Hematopoietic multipotent progenitor cell (in vitro differentiated cells): ENCODE measurements at regions not wholly inside any gene's neighbourhood (a gene's known extent, or its start where the extent isn't known, plus 50 kb on each side); places are given as distances from the start of the nearest gene placed in this dataset.

Source experiments
- DNase-seq, 3 donors: peaks; one replicate each; pipeline ENCODE4 v3.0.0-alpha.2; 2011 to 2015; ENCODE audit warnings: low read depth in 2 of 3, low spot score in 2 of 3

DNA sequence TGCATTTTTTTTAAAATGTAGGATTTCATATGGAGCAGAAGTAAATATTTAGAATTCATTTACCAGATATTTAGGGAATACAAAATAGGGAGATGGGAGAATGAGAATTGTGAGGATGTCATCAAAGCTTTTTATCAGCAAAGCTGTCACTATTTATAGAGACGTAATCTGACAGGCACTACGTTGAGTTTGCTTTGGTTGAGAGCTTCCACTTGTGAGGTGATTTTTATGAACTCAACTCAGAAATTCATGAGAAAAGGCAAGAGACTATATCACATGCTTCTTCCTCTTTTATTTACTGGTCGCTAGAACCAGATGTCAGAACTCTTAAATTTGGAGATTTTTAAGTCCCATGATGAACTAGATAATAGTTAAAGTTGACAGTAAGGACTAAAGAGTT is 211.2 kb downstream of the GBA3 start:
- DNase-seq = peak in 1 of 3 donors; percentile 11

DNA sequence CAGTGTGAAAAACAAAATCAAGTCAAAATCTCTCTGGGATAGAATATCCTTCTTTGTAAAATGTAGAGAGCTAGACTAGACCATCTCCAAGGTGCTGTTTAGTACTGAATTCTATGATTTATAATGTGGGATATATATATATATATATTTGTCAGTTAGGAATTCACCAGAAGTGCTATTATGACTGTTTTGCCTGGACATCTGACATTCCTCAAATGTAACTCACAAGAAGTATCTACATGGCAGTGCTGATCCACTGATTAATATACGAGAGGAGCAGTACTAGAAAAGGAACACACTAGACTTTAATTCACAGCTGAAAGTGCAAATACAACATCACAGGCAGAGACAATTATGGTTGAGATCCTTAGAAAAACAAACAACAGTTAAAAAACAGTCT is 208.9 kb downstream of the GBA3 start:
- DNase-seq = no peak

DNA sequence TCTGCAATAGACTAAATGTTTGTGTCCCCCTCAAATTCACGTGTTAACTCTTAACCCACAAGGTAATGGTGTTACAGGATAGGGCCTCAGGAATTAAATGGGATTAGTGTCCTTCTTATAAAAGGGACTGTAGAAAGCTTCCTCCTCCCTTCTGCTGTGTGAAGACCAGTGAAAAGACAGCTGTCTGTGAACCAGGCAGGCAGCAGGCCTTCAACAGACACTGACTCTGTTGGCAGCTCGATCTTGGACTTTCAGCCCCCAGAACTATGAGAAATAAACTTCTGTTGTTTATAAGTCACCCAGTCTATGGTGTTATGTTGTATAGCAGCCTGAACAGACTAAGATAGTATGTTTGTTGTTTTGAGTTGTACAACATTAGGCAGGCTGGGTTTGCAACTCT is 208.1 kb downstream of the GBA3 start:
- DNase-seq = no peak

DNA sequence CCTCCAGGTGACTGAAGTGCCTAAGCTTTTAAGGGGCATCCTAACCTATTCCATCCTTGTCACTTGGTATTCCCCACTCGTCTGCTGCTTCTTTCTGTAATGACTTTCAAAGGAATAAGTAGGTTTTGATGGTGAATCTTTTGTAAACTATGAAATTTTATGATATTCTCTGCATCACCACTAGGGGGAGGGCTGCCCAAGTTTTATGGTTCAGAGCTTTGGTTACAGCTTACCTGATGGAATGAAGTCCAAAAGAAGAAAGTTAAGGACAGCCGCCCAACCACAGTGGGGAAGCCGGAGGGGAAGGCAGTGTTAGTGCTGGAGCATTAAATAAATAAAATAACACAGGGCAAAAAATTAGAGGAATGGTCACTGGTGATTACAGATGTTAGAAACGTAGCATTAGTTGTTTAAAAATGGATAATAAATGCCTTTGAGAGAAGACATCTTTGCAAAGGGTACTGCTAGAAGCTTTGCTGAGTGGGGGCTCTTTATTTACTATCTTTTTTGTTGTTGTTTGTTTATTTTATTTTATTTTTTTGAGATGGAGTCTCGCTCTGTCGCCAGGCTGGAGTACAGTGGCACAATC is 204.9 kb downstream of the GBA3 start:
- DNase-seq = peak in 2 of 3 donors; percentile 33 to 58

DNA sequence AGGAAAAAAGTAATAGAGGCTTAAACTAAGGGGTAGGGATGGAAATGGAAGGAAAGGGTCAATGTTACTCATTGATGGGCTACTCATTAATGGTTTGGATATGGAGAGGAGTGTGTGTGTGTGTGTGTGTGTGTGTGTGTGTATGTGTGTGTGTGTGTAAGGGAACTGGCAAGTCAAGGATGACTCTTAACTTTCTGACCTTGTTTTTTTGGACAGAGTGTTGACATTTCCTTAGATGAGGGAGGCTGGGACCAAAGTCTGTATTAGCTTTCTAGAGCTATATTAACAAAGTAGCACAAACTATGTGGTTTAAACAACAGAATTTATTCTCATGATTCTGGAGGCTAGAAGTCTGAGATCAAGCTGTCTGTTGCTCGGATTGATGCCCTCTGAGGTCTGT is 202.7 kb downstream of the GBA3 start:
- DNase-seq = no peak

DNA sequence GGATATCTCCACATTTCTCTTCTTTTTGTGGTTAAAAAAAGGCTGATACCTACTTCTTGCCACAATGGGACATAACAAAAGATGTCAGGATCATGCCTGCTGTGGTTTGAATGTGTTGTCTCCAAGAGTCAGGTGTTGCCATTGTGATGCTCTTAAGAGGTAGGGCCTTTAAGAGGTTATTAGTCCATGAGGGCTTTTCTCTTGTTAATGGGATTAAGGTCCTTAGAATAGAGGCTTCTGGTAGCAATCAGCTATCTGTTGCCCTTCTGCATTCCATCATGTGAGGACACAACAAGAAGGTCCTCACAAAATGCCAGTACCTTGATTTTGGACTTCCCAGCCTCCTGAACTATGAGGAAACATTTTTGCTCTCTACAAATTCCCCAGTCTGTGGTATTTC is 191.4 kb downstream of the GBA3 start:
- no peak for DNase-seq

DNA sequence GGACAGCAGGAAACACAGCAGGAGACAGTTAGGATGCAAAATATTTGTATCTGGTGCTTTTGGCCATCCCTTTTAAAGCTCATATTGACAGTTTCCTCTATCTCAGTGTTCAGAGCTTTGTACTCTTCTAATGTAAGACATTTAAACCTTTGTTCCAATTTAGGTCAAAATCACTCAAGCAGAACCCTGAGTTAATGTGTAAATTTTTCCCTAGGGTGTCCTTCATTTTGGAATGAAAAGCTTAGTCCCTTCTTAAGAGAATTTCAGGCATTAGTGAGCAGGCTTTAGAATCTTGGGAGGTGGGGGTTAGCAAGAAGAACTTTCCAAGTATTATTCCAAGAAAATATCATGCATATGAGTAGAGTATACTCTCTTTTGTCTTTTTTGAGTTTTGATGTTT is 188.7 kb downstream of the GBA3 start:
- DNase-seq = no peak

DNA sequence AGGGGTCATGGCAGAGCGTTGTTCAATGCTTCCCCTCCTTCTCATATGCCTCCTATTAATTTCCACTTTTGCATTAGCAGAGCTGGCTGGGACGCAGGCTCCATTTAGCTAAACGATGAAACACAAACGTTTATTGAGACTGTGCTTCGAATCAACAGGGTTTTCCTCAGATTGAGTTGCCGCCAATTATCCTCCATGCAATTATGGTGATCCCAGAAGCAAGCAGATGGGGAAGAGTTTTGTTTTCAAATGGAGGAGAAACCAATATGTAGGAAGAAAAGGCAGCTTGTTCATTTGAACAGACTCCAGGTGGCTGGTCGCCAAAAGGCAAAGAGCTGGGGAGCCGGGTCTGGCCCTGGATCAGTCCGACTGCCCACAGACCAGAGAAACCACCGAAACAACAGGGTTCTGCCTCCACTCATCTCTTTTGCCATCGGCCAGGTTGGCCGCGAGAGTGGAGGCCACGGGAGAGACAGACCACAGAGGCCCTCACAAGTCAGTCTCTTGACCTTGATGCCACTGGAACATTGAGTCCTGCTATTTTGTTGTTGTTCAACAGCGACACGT is 184.8 kb downstream of the GBA3 start:
- no peak for DNase-seq

DNA sequence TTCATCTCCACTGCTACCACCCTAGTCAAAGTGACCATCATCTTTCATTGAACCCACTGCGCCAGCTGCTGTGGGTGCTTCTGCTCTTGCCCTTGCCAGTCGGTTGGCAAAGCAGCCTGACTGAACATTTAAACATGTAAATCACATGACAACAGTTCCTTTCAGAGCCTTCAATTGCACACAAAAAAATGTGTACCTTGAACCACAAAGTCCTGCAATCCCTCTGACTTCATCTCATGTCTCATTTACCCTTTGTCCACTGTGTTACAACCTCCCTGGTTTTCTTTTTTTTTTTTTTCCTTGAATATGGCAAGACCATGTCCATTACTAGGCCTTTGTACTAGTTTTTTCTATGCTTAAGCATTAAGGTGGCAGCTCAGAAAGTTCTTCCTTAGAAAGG is 183.5 kb downstream of the GBA3 start:
- no peak for DNase-seq

DNA sequence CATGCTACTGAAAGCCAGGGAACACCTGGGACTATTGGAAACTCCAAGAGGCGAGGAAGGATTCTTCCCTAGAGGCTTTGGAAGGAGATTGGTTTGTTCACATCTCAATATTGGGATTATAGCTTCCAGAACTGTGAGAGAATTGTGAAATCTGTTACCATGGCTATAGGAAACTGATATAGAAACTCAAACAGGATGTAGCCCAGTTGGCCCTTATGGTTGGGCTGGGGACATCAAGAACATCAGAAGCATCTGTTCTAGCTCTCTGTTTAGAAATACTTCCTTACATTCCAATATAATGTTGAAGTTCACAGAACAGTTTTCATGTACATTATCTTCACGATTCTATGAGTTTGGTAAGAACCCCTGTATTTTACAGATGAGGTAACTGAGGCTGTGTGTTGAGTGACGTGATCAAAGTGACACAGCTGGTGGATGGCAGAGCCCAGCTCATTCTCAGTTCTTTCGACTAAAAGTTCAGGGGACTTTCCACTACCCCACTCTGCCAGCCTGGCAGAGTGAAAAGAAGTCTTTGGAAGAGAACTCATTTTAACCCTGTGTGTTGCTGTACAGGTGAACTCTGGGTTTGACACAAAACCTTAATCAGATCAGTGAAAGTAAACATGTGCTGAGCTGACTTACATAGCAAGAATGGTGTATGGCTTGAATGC is 183.0 kb downstream of the GBA3 start:
- no peak for DNase-seq

DNA sequence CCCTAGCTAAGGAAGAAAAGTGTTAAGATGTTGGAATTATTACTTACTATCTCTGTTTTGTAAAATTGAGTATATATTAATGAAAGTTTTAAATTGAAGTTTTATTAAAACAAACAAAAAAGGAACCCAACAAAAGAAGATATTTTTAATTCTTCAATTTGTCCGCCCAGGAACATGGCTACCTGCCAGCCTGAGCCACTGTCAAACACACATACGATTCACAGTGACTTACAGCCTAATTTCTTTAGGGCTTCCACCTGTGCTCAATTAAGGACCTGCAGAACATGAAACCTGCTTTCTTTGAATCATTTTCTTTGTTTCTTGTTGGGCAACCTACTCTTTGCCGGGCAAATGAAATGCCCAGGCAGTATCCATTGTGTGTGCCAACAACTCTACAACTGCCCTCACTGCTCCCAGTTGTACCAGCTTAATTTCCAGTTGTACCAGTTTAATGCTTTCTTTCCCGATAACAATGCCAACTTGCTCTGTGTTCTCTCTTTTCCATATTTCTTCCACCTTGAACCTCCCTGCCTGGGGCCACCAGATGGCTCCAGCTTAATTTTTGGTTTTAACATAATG is 181.7 kb downstream of the GBA3 start:
- no peak for DNase-seq

DNA sequence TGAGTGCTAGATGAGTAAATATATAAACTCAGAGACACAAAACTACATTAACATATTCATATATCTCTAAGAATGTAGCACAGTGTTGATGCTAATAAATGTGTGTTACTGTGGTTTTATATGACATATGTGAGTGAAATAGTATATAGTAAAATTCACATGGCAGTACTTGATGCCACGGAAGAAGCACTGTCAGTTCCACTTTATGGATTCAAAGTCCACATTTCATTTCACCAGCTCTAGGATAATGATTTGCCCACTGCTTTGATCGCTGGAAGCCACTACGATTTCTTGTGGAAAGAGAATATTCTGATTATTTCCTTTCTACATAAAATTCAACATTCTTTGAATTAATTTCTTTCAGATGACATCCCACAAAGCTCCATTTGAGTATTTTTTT is 181.2 kb downstream of the GBA3 start:
- DNase-seq = no peak

DNA sequence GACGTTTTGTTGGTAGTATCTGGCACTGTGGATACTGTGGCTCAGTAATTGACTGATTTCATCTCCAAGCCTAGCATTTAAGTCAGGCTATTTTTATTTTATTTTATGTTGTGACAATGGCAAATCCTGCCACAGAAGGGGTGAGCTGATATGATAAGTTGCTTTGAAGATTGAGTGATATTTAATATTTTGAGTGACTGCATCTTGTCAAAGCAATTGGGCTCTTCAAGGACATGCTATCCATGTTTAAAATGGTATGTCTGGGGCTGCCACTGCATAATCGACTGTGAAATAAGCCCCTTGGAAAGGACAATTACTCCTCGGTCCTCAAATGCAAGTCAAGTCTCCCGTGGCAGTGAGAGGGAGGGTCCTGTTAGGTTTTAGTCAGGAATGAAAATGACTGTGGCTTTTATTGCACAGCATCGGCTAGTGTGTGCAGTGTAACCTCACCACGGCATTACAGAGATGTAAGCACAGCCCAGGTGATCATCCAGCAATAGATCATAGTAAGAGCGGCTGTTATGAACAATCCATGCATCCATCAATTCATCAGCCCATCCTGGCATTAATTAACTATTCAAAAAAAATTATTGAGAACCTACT is 178.2 kb downstream of the GBA3 start:
- no peak for DNase-seq

DNA sequence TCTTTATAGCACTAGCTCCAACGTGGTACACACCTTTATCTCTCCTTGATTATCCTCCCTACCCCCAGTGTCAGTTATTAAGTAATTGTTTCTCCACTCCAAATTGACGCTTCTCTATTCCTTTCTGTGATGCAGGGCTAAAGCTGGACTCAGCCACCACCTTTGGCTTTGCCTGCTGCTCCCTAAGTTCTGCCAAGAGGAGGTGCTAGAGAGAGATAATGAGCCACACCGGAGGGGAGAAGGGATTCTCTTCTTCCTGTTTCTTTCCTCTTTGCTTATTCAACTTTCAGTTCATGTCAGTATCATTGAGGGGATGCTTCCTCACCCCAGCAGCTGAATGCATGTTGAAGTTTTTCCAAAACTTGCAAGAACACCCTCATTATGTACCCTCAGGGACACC is 176.5 kb downstream of the GBA3 start:
- DNase-seq = peak in 1 of 3 donors; percentile 5
